ENCODE measurements at regions not wholly inside any gene's neighbourhood (a gene's known extent, or its start where the extent isn't known, plus 50 kb on each side); places are given as distances from the start of the nearest gene placed in this dataset.
"Not testable (repeated sequence)": the region's sequence is repeated elsewhere in the genome, so short reads cannot be mapped to it uniquely, and the experiment has no call there.

GRCh38 chr9:108049671-108050494 lies 560.3 kb upstream of the KLF4 start:
- no peak for DNase-seq

DNA sequence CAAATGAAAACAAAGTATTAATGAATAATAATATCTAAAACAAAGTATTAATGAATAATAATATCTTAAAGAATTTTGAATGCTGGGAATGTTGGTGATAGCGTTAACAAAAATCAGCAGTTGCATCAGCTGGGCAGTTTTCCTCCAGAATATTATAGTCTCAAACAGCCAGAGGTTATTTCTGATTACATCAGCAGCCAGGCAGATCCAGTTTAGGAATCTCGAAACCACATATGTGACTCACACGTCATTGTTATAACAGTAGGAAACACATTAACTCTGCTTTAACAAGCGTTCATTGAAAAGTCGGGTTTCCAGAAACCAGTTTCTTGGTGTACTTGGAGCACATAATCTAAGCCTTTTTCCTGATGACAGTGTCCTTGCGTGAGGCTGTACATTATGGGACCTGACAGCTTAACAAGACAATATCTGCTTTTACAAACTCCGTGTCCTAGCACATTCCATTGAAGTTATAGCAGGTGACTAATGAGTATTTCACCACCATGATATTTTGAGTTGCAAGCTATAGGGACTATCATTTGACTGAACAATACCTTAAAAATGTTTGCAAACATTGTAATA lies 559.5 kb upstream of the KLF4 start:
- no peak for DNase-seq

DNA sequence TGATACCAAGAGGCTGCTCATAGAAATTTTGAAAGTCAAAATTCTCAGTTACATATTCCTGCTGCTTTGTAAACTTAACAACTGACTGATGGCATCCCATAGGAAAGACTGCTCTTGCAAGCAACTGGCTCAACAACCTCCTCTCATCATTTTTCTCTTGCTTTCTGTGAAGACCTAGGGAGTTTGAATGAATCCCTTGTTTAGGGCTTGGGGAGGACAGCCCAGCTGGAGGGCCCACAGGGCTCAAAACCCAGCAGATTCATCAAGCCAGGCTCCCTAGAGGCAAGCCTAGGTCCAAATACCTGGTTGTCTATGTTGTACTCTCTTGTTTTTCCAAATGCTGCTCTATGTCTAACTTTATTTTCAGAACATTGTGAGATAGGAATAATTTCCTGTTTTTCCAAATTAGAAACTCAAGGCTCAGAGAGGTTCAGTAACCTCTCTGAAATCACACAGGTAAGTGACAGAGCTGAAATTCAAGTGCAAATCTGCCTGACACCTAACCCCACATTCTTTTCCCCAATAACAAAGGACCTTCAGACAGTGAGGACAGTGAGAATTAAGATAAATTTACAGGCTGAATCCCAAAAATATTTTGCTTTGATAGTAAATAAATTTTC lies 558.9 kb upstream of the KLF4 start:
- DNase-seq = no peak

DNA sequence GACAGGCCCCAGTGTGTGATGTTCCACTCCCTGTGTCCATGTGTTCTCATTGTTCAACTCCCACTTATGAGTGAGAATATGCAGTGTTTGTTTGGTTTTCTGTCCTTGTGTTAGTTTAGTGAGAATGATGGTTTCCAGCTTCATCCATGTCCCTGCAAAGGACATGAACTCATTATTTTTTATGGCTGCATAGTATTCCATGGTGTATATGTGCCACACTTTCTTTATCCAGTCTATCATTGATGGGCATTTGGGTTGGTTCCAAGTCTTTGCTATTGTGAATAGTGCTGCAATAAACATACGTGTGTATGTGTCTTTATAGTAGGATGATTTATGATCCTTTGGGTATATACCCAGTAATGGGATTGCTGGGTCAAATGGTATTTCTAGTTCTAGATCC lies 558.2 kb upstream of the KLF4 start:
- not testable (repeated sequence) for DNase-seq

DNA sequence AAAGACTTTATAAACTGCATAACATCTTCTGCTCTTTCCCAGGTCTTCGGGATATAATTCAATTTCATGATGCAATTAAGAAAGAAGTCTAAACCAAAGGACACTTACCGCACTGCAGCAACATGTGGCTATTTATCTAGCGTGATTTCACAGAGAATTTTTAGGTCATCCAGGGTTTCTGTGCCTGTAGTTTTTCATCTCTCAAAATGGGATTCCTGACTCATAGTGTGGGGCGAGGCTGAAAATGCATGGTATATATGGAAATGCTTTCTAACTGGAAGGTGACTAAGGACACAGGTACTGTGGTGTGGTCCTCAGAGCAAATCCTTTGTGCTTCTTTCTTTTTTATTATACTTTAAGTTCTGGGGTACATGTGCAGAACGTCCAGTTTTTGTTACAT lies 557.7 kb upstream of the KLF4 start:
- DNase-seq = no peak

GRCh38 chr9:108045851-108046250 lies 556.3 kb upstream of the KLF4 start:
- no peak for DNase-seq

- DNase-seq = no peak
Observed at GRCh38 chr9:108043585-108043984, 554.0 kb upstream of the KLF4 start.

- no peak for DNase-seq
Observed at GRCh38 chr9:108041551-108041950, 552.0 kb upstream of the KLF4 start.

DNA sequence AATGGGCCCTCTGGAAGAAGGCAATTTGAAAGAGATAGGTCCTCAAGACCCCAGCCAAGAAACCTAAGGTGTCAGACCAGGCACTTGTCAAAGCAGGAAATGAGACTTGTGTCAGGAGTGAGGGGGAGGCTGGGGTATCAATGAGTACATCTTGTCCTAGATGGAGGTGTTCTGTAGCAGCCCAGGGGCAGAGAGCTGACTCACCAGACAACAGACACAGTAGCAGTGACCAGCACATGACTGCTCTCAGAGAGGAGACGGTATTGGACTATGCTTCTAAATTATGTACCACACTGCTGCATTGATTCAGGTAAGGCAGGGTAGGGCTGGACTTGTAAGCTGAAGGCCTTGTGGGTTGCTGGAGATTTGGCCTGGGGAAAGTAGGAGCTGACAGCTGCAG lies 551.2 kb upstream of the KLF4 start:
- DNase-seq = no peak

GRCh38 chr9:108039493-108039892 lies 549.9 kb upstream of the KLF4 start:
- DNase-seq = no peak

DNA sequence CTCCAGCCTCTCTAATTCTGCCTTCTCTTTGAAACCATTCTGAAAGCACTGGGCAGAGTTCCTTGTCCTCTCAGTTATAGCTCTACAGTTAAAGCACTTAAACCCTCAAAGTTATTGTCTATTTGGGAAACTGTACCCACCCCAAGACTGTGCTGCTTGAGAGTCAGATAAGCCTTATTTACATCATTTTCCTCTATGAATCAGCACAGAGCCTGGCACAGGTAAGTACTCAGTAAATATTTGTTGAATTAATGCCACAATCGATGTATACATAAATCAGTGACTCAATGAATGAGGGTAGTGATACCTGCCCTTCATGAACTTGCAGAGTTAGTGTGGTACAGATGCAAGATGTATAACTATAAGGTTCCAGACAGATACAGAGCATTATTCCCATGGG lies 549.4 kb upstream of the KLF4 start:
- no peak for DNase-seq

- no peak for DNase-seq
Observed at GRCh38 chr9:108035487-108035886, 545.9 kb upstream of the KLF4 start.

DNA sequence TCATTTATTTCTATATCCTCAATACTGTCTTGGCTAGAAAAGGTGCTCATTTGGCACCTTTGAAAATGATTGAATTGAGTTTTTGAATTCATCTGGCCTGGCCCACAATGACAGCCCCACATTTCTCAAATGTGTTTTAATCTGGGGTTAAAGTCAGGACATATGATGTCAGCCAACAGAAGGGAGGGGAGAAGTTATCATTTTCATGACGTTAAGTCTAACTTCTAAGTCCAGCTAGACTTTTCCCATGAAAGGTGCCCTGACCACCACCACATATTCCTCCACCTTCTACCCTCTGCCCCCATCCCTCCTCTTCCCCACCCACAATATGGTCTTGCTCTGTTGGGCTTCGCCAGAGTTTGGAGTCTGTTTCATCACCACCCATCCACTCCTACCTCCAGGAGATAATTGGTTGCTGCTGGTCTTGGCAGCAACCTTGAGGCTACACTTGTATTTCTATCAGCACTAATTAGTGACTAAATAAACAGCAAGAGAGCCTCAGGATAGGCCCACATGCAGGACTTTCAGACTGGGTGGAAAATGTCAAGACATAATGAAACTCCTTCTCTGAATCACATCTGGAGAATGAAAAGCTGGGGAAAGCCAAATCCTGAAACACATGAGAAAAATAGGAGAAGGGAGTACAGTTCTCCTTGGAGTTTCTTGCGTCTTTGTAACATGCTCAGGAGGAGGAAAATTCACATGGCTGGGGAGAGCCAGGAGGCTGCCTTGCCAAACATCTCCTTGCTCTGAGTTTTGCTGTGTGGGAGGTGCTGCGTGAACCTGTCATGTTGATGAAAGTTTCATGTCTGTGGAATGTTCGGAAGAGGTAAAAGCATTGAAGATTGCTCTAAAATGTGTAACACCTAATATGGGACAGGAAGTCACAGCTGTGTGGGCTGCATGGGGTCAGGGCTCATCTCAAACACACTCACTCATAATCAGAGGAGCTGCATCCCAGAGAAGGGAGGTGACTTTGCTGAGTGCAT lies 544.7 kb upstream of the KLF4 start:
- no peak for DNase-seq

- DNase-seq = not testable (repeated sequence)
Observed at GRCh38 chr9:108032079-108032478, 542.5 kb upstream of the KLF4 start.

GRCh38 chr9:108031221-108031620 lies 541.7 kb upstream of the KLF4 start:
- DNase-seq = not testable (repeated sequence)

- DNase-seq = not testable (repeated sequence)
Observed at GRCh38 chr9:108026718-108027117, 537.1 kb upstream of the KLF4 start.

GRCh38 chr9:108024604-108025003 lies 535.0 kb upstream of the KLF4 start:
- DNase-seq = no peak

DNA sequence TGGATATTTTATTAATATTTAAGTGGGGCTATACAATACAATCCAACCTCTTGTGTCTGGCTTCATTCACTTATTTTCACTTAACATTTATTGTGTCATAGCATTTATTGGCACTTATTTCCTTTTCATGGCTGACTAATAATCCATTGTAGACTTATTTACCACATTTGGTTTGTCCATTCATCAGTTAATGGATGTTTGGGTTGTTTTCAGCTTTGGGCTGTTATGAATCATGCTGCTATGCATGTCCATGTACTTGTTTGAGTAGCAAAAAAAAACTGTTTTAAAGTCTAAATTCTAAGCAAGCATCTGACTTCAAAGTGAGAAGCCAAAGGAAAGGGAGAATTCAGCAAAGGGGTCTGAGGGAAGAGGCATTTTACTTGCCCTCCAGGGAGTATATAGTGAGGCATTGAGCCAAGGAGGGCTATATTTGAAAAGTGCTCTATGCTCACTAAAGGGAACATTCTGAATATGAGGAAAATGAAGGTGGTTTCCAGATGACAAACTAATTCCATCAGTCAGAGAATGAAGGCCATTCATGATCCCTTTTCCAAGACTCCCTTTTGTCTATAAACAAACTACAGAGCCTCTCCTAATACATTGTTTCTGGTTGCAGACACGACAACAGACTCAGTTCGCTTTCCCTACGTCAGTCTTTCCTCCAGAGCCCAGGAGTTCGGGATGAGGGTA lies 532.8 kb upstream of the KLF4 start:
- DNase-seq = no peak

- DNase-seq = no peak
Observed at GRCh38 chr9:108021096-108021710, 531.6 kb upstream of the KLF4 start.

- DNase-seq = no peak
Observed at GRCh38 chr9:108019821-108020220, 530.3 kb upstream of the KLF4 start.

DNA sequence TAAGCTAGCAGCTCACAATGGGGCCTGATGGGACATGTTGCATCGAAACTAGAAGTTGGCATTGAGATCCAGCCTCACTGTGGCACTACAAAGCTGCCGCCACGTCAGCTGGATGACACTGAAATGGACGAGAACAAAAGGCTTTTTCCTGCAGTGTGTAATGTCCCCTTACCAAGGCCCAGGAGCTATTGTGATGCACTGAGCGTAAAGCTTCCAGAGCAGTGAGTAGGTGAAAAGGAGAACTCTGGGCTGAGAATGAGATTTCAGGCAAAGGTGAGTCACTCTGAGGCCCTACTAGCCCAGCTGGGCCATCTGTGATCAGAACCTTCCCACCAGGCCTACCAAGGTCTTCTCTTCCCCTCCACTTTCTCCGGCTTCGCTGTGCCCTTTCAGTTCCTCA lies 528.1 kb upstream of the KLF4 start:
- no peak for DNase-seq

- DNase-seq = no peak
Observed at GRCh38 chr9:108016446-108016845, 526.9 kb upstream of the KLF4 start.
